HCT116 (cell line): ENCODE measurements at regions not wholly inside any gene's neighbourhood (a gene's known extent, or its start where the extent isn't known, plus 50 kb on each side); places are given as distances from the start of the nearest gene placed in this dataset.

Experiments used
- CTCF ChIP-seq, 3 experiments: fragments of 200-600 bp in 1 of 3; sonication (generic) in 1 of 3; IDR thresholded peaks in 2 of 3; conservative IDR thresholded peaks in 1 of 3; 2 replicates each; pipeline ENCODE4 v1.5.1; 2012 to 2017; ENCODE audit warnings: low read depth in 2 of 3, low read length in 2 of 3, antibody characterized with exemption in 1 of 3, borderline replicate concordance in 1 of 3, control low read depth in 1 of 3, mild to moderate bottlenecking in 1 of 3, mixed read lengths in 1 of 3, mixed run types in 1 of 3, moderate library complexity in 1 of 3; ENCODE audit not compliant: insufficient read depth in 1 of 3
- EZH2 ChIP-seq: fragments of 200-600 bp; sonication (generic); IDR thresholded peaks from 2 replicates; pipeline ENCODE4 v1.6.1; 2017; ENCODE audit warnings: antibody characterized with exemption, mixed run types
- EZH2phosphoT487 ChIP-seq: fragments of 200-600 bp; IDR thresholded peaks from 2 replicates; pipeline ENCODE4 v1.6.1; 2018; ENCODE audit warnings: antibody characterized with exemption, borderline replicate concordance
- MAX ChIP-seq: IDR thresholded peaks from 2 replicates; pipeline ENCODE4 v1.6.1; 2012
- POLR2A ChIP-seq: IDR thresholded peaks from 2 replicates; pipeline ENCODE4 v1.7.0; 2011; ENCODE audit warnings: borderline replicate concordance; ENCODE audit not compliant: insufficient read depth, insufficient read length; ENCODE audit errors: extremely low read depth
- RAD21 ChIP-seq: IDR thresholded peaks from 2 replicates; pipeline ENCODE4 v1.6.1; 2012; ENCODE audit warnings: low read depth, mild to moderate bottlenecking
- SP1 ChIP-seq: IDR thresholded peaks from 2 replicates; pipeline ENCODE4 v1.6.1; 2012; ENCODE audit warnings: low read depth

- TF ChIP-seq RAD21 (no peak), CTCF (IDR thresholded peaks at IDR 0.05 in 2 of 3, conservative IDR thresholded peaks at IDR 0.05 in 1 of 3; ENCODE audit: borderline replicate concordance in 1 of 3, insufficient read depth in 1 of 3, low read depth in 2 of 3, low read length in 2 of 3) (no peak), SP1 (no peak), EZH2phosphoT487 (no peak), POLR2A (no peak), MAX (no peak), EZH2 (no peak)
These were observed 200.1 kb downstream of the FAM43A start for GRCh38 chr3:194885766-194886165.
